CD4-positive, CD25-positive, alpha-beta regulatory T cell (primary cell): ENCODE measurements at regions not wholly inside any gene's neighbourhood (a gene's known extent, or its start where the extent isn't known, plus 50 kb on each side); places are given as distances from the start of the nearest gene placed in this dataset.
"Not testable (repeated sequence)": the region's sequence is repeated elsewhere in the genome, so short reads cannot be mapped to it uniquely, and the experiment has no call there.

ENCODE experiments used
- ATAC-seq, 2 donors: fragments of 150-1000 bp; cut with Tn5 transposase; one replicate each; pipeline ENCODE4 v1.10.0; 2021; ENCODE audit warnings: low read depth in 2 of 2, moderate number of reproducible peaks in 2 of 2, moderate library complexity in 1 of 2
- DNase-seq, 3 donors: peaks; one replicate each; pipeline versions ENCODE4 v3.0.0 to v3.0.0-alpha.2; 2012 to 2022; ENCODE audit warnings: mixed read lengths in 1 of 3
- H3K27ac ChIP-seq: one replicate; pipeline ENCODE4 v1.7.0; 2013; ENCODE audit warnings: mild to moderate bottlenecking, low read length; ENCODE audit not compliant: insufficient read depth, poor library complexity, severe bottlenecking
- H3K27me3 ChIP-seq: one replicate; pipeline ENCODE4 v1.7.0; 2013; ENCODE audit warnings: low read length; ENCODE audit not compliant: control insufficient read depth, insufficient read depth
- H3K36me3 ChIP-seq: one replicate; pipeline ENCODE4 v1.7.0; 2013; ENCODE audit warnings: mild to moderate bottlenecking, low read length, moderate library complexity; ENCODE audit not compliant: control insufficient read depth, insufficient read depth
- H3K4me1 ChIP-seq: 2 replicates; pipeline ENCODE4 v1.7.0; 2013; ENCODE audit warnings: mild to moderate bottlenecking, low read length; ENCODE audit not compliant: insufficient read depth, control insufficient read depth, poor library complexity, severe bottlenecking
- H3K4me3 ChIP-seq: one replicate; pipeline ENCODE4 v1.7.0; 2013; ENCODE audit warnings: low read depth, mild to moderate bottlenecking, low read length, moderate library complexity
- H3K9me3 ChIP-seq, 2 experiments: 1 replicate in 1 of 2; 2 replicates in 1 of 2; pipeline ENCODE4 v1.7.0; 2013; ENCODE audit warnings: low read length in 2 of 2, mild to moderate bottlenecking in 1 of 2, moderate library complexity in 1 of 2; ENCODE audit not compliant: control insufficient read depth in 2 of 2
- H3K27ac Mint-ChIP-seq, 3 donors: one replicate each; pipeline ENCODE4 v1.8.0; 2020 to 2022; ENCODE audit warnings: mild to moderate bottlenecking in 3 of 3, mixed read lengths in 3 of 3, moderate library complexity in 2 of 3
- H3K27me3 Mint-ChIP-seq: one replicate; pipeline ENCODE4 v1.8.0; 2022; ENCODE audit warnings: mild to moderate bottlenecking, mixed read lengths
- H3K36me3 Mint-ChIP-seq: one replicate; pipeline ENCODE4 v1.8.0; 2020; ENCODE audit warnings: mixed read lengths
- H3K4me1 Mint-ChIP-seq, 4 donors: one replicate each; pipeline ENCODE4 v1.8.0; 2020 to 2022; ENCODE audit warnings: mixed read lengths in 4 of 4, mild to moderate bottlenecking in 1 of 4
- H3K4me3 Mint-ChIP-seq, 4 donors: one replicate each; pipeline ENCODE4 v1.8.0; 2020 to 2022; ENCODE audit warnings: mild to moderate bottlenecking in 4 of 4, mixed read lengths in 4 of 4, moderate library complexity in 3 of 4
- H3K9me3 Mint-ChIP-seq, 7 donors: one replicate each; pipeline ENCODE4 v1.8.0; 2020 to 2022; ENCODE audit warnings: mixed read lengths in 7 of 7, mild to moderate bottlenecking in 3 of 7, moderate library complexity in 2 of 7

GRCh38 chr10:47165711-47166404, 134.1 kb upstream of the GDF10 start:
- no peaks in the 10 kb centered on the region for H3K36me3 Mint-ChIP-seq
- H3K27ac Mint-ChIP-seq, result peak overlapping the region; percentile 96 to 97 (median 96)
- H3K27me3 Mint-ChIP-seq, result peaks cover 8% of the 10 kb centered on the region
- Histone ChIP-seq H3K4me1 (peaks cover 11% of the 10 kb centered on the region), H3K27ac (peak overlapping the region; percentile 55), H3K9me3 (no peaks in the 10 kb centered on the region), H3K36me3 (no peaks in the 10 kb centered on the region), H3K27me3 (no peaks in the 10 kb centered on the region), H3K4me3 (peak overlapping the region; percentile 43)
- DNase-seq, result peak in 2 of 3 donors; percentile 48 to 65
- H3K4me1 Mint-ChIP-seq, result peaks cover 0 to 30% (median 10%) of the 10 kb centered on the region in 4 donors
- ATAC-seq, result peak; percentile 72 to 77
- H3K4me3 Mint-ChIP-seq, result peak overlapping the region; percentile 36 to 93 (median 88)
- peaks cover 0 to 2% (median 0%) of the 10 kb centered on the region in 7 donors for H3K9me3 Mint-ChIP-seq

- H3K36me3 Mint-ChIP-seq, result no peaks in the 10 kb centered on the region
- H3K9me3 ChIP-seq, result no peaks in the 10 kb centered on the region
- ATAC-seq, result no peak
- H3K4me3 Mint-ChIP-seq, result peak overlapping the region in 1 of 4 donors; percentile 90
- H3K36me3 ChIP-seq, result no peaks in the 10 kb centered on the region
- peaks cover 11% of the 10 kb centered on the region for H3K4me1 ChIP-seq
- peaks cover 0 to 2% (median 0%) of the 10 kb centered on the region in 7 donors for H3K9me3 Mint-ChIP-seq
- no peak overlapping the region for H3K4me3 ChIP-seq
- H3K27ac Mint-ChIP-seq, result peak overlapping the region; percentile 96 to 97 (median 96)
- peaks cover 8% of the 10 kb centered on the region for H3K27me3 Mint-ChIP-seq
- H3K27me3 ChIP-seq, result no peaks in the 10 kb centered on the region
- H3K4me1 Mint-ChIP-seq, result peaks cover 0 to 30% (median 10%) of the 10 kb centered on the region in 4 donors
- no peak for DNase-seq
- no peak overlapping the region for H3K27ac ChIP-seq
These were observed 133.6 kb upstream of the GDF10 start for GRCh38 chr10:47166405-47166777.

GRCh38 chr10:47166808-47167581, 133.0 kb upstream of the GDF10 start:
- H3K27ac ChIP-seq, ATAC-seq, H3K27me3 ChIP-seq, DNase-seq, H3K4me3 Mint-ChIP-seq, H3K9me3 Mint-ChIP-seq, H3K27me3 Mint-ChIP-seq, H3K36me3 Mint-ChIP-seq, H3K4me3 ChIP-seq, H3K9me3 ChIP-seq, H3K36me3 ChIP-seq: not testable (repeated sequence)
- peak overlapping the region in 2 of 3 donors; percentile 96 to 97 for H3K27ac Mint-ChIP-seq
- H3K4me1 ChIP-seq, result peaks cover 11% of the 10 kb centered on the region
- H3K4me1 Mint-ChIP-seq, result peaks cover 0 to 30% (median 10%) of the 10 kb centered on the region in 4 donors

- Mint-ChIP-seq H3K4me3 (no peak overlapping the region), H3K36me3 (no peaks in the 10 kb centered on the region), H3K9me3 (peaks cover 0 to 2% (median 0%) of the 10 kb centered on the region in 7 donors), H3K27me3 (peaks cover 5% of the 10 kb centered on the region), H3K4me1 (peaks cover 0 to 30% (median 10%) of the 10 kb centered on the region in 4 donors), H3K27ac (peak overlapping the region in 2 of 3 donors; percentile 31 to 61)
- H3K4me3 ChIP-seq, result no peak overlapping the region
- no peak for DNase-seq
- no peaks in the 10 kb centered on the region for H3K36me3 ChIP-seq
- H3K9me3 ChIP-seq, result no peaks in the 10 kb centered on the region
- H3K4me1 ChIP-seq, result peaks cover 11% of the 10 kb centered on the region
- no peak for ATAC-seq
- no peaks in the 10 kb centered on the region for H3K27me3 ChIP-seq
- H3K27ac ChIP-seq, result no peak overlapping the region
These were observed 132.4 kb upstream of the GDF10 start for GRCh38 chr10:47167591-47167990.

GRCh38 chr10:47169581-47169980, 130.4 kb upstream of the GDF10 start:
- Mint-ChIP-seq H3K4me1 (peaks cover 0 to 27% (median 10%) of the 10 kb centered on the region in 4 donors), H3K4me3 (no peak overlapping the region), H3K9me3 (peaks cover 0 to 2% (median 0%) of the 10 kb centered on the region in 7 donors), H3K27me3 (peaks cover 5% of the 10 kb centered on the region), H3K36me3 (no peaks in the 10 kb centered on the region), H3K27ac (no peak overlapping the region)
- Histone ChIP-seq H3K4me3 (no peak overlapping the region), H3K27ac (no peak overlapping the region), H3K9me3 (no peaks in the 10 kb centered on the region), H3K27me3 (no peaks in the 10 kb centered on the region), H3K4me1 (peaks cover 11% of the 10 kb centered on the region), H3K36me3 (no peaks in the 10 kb centered on the region)
- DNase-seq (no peak), ATAC-seq (no peak)

- Mint-ChIP-seq H3K4me1 (no peaks in the 10 kb centered on the region), H3K36me3 (no peaks in the 10 kb centered on the region), H3K27ac (no peak overlapping the region), H3K9me3 (no peaks in the 10 kb centered on the region), H3K4me3 (no peak overlapping the region), H3K27me3 (no peaks in the 10 kb centered on the region)
- H3K27me3 ChIP-seq, result no peaks in the 10 kb centered on the region
- no peaks in the 10 kb centered on the region for H3K9me3 ChIP-seq
- H3K4me3 ChIP-seq, result no peak overlapping the region
- no peak for ATAC-seq
- no peak overlapping the region for H3K27ac ChIP-seq
- no peak for DNase-seq
- H3K36me3 ChIP-seq, result no peaks in the 10 kb centered on the region
- H3K4me1 ChIP-seq, result no peaks in the 10 kb centered on the region
These were observed 126.0 kb upstream of the GDF10 start for GRCh38 chr10:47173929-47174442.

- H3K4me1 Mint-ChIP-seq, result no peaks in the 10 kb centered on the region
- H3K4me3 ChIP-seq, result no peak overlapping the region
- H3K27ac Mint-ChIP-seq, result peak overlapping the region in 1 of 3 donors; percentile 24
- no peaks in the 10 kb centered on the region for H3K27me3 ChIP-seq
- no peaks in the 10 kb centered on the region for H3K27me3 Mint-ChIP-seq
- H3K36me3 Mint-ChIP-seq, result no peaks in the 10 kb centered on the region
- no peaks in the 10 kb centered on the region for H3K36me3 ChIP-seq
- H3K9me3 ChIP-seq, result no peaks in the 10 kb centered on the region
- H3K4me3 Mint-ChIP-seq, result no peak overlapping the region
- no peak overlapping the region for H3K27ac ChIP-seq
- ATAC-seq (no peak), DNase-seq (no peak)
- no peaks in the 10 kb centered on the region for H3K9me3 Mint-ChIP-seq
- H3K4me1 ChIP-seq, result no peaks in the 10 kb centered on the region
These were observed 124.5 kb upstream of the GDF10 start for GRCh38 chr10:47175181-47176123.
